Stomach smooth muscle (tissue), 2 donors: ENCODE measurements at regions not wholly inside any gene's neighbourhood (a gene's known extent, or its start where the extent isn't known, plus 50 kb on each side); places are given as distances from the start of the nearest gene placed in this dataset.

Experiments
- H3K27ac ChIP-seq: one replicate; pipeline ENCODE4 v1.7.0; 2013; ENCODE audit warnings: mild to moderate bottlenecking, low read length, inconsistent platforms
- H3K27me3 ChIP-seq, 2 donors: one replicate each; pipeline ENCODE4 v1.7.0; 2013; ENCODE audit warnings: low read length in 2 of 2; ENCODE audit not compliant: insufficient read depth in 2 of 2, control insufficient read depth in 1 of 2
- H3K36me3 ChIP-seq, 2 donors: one replicate each; pipeline ENCODE4 v1.7.0; 2013; ENCODE audit warnings: low read length in 2 of 2; ENCODE audit not compliant: control insufficient read depth in 2 of 2, insufficient read depth in 2 of 2
- H3K4me1 ChIP-seq: one replicate; pipeline ENCODE4 v1.7.0; 2013; ENCODE audit warnings: low read length; ENCODE audit not compliant: control insufficient read depth, insufficient read depth
- H3K4me3 ChIP-seq, 2 donors: one replicate each; pipeline ENCODE4 v1.7.0; 2013; ENCODE audit warnings: low read length in 2 of 2
- H3K9ac ChIP-seq, 2 donors: one replicate each; pipeline ENCODE4 v1.7.0; 2013; ENCODE audit warnings: low read length in 2 of 2, mild to moderate bottlenecking in 1 of 2
- H3K9me3 ChIP-seq, 2 donors: one replicate each; pipeline ENCODE4 v1.7.0; 2013; ENCODE audit warnings: low read length in 2 of 2; ENCODE audit not compliant: control insufficient read depth in 2 of 2
- donor health status: healthy.
- donor health status: Pancreatic carcinoma.

DNA sequence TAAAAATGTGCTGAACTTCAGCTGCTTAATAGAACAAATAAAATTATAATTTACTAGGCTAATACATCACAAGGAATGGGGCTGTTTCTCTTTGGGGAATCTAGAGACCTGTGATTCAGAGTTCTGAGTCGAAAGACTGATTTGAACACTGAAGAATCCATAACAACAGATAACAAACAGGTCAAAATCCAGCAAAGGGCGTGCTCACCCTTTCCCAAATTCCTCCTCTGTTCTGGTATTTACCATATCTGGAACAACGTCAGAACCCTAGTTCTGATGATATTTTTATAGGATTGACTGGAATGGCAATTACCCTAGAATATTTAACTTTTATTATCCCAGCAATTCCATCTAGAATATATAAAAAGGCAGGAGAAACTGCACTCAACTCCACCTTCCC lies 66.0 kb upstream of the ITGA6 start:
- Histone ChIP-seq H3K4me1 (peaks cover 3% of the 10 kb centered on the region), H3K27me3 (no peaks in the 10 kb centered on the region), H3K27ac (no peak overlapping the region), H3K9ac (no peak overlapping the region), H3K9me3 (no peaks in the 10 kb centered on the region), H3K36me3 (no peaks in the 10 kb centered on the region), H3K4me3 (no peak overlapping the region)

DNA sequence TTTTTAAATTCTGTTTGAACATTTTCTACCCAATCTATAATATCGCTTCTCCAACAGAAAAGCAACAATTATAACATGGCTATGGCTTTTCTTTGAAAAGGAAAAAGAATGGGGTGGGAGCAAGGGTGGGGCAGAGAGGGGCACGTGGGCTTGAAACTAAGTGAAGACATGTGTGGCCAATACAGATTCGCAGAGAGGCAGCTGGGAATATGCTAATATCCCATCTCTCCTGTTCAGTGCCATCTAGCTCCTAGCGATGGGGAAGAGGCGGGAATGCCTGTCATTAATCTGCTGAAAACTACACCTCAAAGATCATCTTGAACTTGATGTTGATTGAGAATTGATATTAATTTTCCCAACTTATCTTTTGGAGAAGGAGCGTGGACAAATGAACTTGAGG lies 65.5 kb upstream of the ITGA6 start:
- Histone ChIP-seq H3K36me3 (no peaks in the 10 kb centered on the region), H3K4me3 (no peak overlapping the region), H3K27ac (no peak overlapping the region), H3K27me3 (no peaks in the 10 kb centered on the region), H3K9ac (no peak overlapping the region), H3K4me1 (peaks cover 3% of the 10 kb centered on the region), H3K9me3 (no peaks in the 10 kb centered on the region)

DNA sequence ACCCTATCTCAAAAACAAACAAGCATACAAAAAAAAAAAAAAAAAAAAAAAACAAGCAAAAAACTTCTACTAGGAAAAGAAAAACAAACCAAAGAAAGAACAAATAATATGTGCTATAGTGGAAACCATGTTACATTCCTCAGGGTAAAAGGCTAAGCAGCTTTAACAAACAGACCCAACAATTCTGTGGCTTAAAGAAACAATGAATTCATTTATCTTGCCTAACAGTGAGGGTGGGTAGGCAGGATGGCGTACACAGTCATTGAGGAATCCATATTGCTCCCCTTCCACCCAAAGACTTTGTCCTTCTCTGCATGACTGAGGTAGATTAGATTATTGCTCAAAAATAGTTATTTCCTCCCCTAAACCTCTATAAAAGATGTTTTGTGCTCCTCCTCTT lies 63.1 kb upstream of the ITGA6 start:
- no peaks in the 10 kb centered on the region for H3K4me1 ChIP-seq
- H3K9me3 ChIP-seq, result no peaks in the 10 kb centered on the region
- no peak overlapping the region for H3K4me3 ChIP-seq
- H3K27me3 ChIP-seq, result no peaks in the 10 kb centered on the region
- no peak overlapping the region for H3K27ac ChIP-seq
- no peaks in the 10 kb centered on the region for H3K36me3 ChIP-seq
- no peak overlapping the region for H3K9ac ChIP-seq

DNA sequence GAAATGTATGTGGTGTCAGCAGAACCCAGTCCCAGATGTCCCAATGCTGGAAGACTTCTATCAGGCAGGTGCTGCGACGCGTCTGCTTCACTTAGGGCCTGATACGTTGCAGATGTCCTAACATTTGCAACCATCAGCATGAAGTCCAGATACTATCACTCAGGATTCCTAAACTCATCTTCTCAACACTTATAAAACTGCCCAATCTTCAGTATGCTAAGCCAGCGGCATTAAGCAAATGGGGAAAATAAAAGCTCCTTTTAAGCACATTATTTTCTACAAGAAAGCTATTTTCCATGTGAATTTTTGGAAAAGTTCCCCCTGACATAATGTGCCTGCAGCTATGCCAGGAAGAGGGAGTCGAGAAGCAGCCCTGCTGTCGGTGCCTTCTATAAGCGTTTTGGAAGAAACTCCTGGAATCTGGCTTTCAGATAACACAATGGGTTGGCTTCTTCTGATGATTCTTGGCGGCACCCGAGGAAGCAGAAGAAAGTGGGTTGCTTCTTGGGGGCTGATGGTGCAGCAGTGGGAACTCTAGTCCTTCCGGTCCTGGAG lies 60.7 kb upstream of the ITGA6 start:
- H3K4me1 ChIP-seq, result no peaks in the 10 kb centered on the region
- no peak overlapping the region for H3K27ac ChIP-seq
- no peaks in the 10 kb centered on the region for H3K36me3 ChIP-seq
- no peak overlapping the region for H3K4me3 ChIP-seq
- H3K9me3 ChIP-seq, result no peaks in the 10 kb centered on the region
- no peaks in the 10 kb centered on the region for H3K27me3 ChIP-seq
- H3K9ac ChIP-seq, result no peak overlapping the region

DNA sequence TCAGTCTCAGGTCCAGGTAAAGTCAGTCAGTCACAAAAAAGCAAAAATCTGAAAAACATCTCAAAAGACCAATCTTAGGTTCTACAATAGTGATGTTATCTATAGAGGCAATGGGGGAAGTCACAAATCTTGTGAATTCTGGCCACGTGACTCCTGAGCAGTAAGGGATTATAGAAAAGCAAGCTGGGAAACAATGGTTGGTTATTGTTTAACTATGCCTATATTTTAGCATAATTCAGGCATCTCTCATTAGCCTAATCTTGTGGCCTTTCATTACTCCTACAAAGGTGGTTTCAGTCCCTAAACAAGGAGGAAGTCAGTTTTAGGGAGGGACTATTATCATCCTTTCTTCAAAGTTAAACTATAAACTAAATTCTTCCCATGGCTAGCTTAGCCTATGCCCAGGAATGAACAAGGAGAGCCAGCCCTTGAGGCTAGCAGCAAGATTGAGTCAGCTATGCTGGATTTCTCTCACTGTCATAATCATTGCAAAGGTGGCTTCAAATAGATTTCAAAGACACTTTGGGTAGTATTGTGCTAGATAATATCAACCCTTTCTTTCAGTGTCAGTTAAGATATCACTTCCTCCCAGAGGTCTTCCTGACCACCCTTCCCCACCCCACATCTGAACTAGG lies 56.4 kb upstream of the ITGA6 start:
- Histone ChIP-seq H3K4me3 (no peak overlapping the region), H3K27ac (no peak overlapping the region), H3K36me3 (no peaks in the 10 kb centered on the region), H3K9me3 (no peaks in the 10 kb centered on the region), H3K27me3 (peaks cover 0 to 3% of the 10 kb centered on the region in 2 donors), H3K4me1 (no peaks in the 10 kb centered on the region), H3K9ac (no peak overlapping the region)

DNA sequence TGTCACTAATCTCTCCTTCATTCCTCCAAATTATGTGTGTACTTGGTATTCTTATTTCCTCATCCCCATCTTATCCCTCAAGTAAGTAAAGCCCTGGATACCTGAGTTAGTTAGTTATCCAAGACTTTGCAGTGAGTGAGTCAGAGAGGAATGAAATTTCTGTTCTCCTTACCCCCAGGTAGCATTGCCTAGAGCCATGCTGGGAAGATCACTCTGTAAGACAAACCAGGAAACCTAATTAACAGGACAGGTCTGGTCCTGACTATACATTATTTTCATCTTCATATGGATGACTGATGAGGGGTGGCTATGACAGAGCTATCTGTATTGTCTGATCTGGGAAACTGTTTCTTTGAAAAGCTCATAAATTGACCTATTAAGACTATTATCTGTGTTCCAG lies 55.0 kb upstream of the ITGA6 start:
- Histone ChIP-seq H3K4me3 (no peak overlapping the region), H3K36me3 (no peaks in the 10 kb centered on the region), H3K4me1 (no peaks in the 10 kb centered on the region), H3K27me3 (peaks cover 0 to 3% of the 10 kb centered on the region in 2 donors), H3K27ac (no peak overlapping the region), H3K9me3 (no peaks in the 10 kb centered on the region), H3K9ac (no peak overlapping the region)

DNA sequence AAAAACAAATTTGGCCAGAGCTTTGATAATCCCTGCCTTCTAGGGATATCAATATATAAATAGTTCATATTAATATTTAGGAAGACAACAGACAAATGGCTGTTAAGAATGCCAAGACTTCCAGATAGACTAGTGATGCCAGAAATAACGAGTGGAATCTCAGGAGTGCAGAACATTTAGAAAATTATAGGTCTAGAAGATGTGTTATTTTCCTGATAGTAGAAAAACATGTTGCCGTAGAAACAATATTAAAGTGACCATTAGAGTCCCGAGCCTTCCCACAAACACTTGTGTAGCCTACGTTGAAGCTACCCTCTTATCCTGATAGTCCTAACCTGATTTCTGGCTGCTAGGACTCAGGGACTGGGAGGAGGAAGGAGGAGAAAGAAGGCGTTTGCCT lies 54.3 kb upstream of the ITGA6 start:
- Histone ChIP-seq H3K4me3 (no peak overlapping the region), H3K36me3 (no peaks in the 10 kb centered on the region), H3K27ac (no peak overlapping the region), H3K27me3 (peaks cover 0 to 3% of the 10 kb centered on the region in 2 donors), H3K9me3 (no peaks in the 10 kb centered on the region), H3K9ac (no peak overlapping the region), H3K4me1 (no peaks in the 10 kb centered on the region)

DNA sequence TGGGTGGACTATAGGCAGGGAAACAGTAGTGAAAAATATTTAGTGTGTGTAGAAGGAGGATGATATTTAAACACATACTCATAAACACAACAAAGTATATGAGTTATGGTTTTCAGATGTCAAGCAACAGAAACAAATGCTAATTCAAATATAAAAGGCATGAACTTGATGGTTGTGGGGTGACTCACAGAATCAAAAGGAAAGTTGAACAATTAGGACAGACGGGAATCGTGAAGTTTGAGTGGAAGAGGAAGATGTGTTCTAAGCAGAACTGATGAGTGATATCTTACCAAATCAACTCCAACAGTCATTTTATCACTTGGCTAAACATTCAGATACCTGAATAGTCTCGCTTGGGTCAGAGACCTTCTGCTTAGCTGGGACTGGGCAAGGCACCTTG lies 53.6 kb upstream of the ITGA6 start:
- no peak overlapping the region for H3K4me3 ChIP-seq
- no peak overlapping the region for H3K27ac ChIP-seq

DNA sequence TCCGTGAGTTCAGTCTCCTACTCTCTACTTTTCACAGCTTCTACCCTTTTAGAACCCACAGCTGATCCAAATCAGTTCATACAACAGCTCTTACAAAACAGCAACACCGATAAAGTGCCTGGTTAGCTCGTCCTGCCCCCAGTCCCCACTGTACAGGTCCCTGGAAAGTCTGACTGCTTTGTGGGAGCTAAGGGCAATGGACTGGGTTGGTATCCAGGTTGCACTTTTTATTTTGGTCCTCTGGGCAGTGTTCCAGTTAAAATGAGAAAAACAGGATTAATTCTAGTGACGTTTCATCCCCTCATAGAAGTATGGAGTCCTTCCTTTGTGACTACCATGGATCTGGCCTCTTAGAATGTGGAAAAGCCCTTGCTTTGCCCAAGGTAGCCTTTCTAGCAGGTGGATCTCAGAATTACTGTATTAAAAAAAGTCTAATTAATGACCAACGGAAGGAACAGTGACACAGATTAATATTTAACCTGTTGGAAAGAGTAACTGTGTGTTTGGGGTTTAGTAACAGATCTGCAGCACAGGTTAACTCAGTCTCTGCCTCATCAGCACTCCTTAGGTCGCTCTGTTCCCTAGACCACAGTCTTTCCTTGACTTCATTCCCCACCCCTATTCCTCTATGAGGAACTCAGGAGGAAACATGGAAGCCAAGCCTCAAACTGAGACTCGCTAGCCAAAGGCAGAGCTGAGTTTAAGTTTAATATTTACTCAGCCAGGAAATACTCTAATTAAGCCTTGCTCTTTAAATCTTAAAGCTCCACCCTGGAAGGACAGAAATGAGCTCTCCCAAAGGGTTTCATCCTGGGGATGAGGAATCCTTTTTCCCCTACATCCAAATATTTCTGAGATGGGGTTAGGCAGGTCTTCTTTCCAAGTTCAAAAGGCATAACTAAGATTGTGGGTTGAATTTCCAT lies 52.8 kb upstream of the ITGA6 start:
- Histone ChIP-seq H3K9me3 (no peaks in the 10 kb centered on the region), H3K4me1 (no peaks in the 10 kb centered on the region), H3K9ac (no peak overlapping the region), H3K27me3 (peaks cover 0 to 3% of the 10 kb centered on the region in 2 donors), H3K4me3 (no peak overlapping the region), H3K36me3 (no peaks in the 10 kb centered on the region), H3K27ac (no peak overlapping the region)

More for the DNA sequence above, 53.6 kb upstream of the ITGA6 start:
- Histone ChIP-seq H3K36me3 (no peaks in the 10 kb centered on the region), H3K4me1 (no peaks in the 10 kb centered on the region), H3K9ac (no peak overlapping the region), H3K27me3 (peaks cover 0 to 3% of the 10 kb centered on the region in 2 donors), H3K9me3 (no peaks in the 10 kb centered on the region)

DNA sequence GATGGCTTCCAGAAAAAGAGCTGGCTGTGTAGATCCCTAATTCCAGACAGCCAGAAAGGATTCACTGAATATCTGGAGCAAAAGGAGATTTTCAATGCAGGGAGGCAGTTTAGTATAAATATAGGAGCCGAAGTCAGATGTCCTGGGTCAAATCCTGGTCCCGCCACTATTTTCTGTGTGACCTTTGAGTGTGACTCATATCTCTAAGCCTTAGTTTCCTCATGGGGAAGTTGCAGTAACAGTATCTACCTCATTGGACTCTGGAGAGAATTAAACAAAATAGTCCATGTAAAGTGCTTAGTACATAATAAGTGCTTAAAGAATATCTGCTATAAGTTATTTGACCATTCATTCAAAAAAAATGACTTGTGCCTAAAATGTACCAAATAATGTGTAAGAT lies 52.1 kb upstream of the ITGA6 start:
- no peaks in the 10 kb centered on the region for H3K36me3 ChIP-seq
- H3K4me3 ChIP-seq, result no peak overlapping the region
- no peak overlapping the region for H3K9ac ChIP-seq
- H3K4me1 ChIP-seq, result no peaks in the 10 kb centered on the region
- H3K27ac ChIP-seq, result no peak overlapping the region
- H3K27me3 ChIP-seq, result peaks cover 0 to 3% of the 10 kb centered on the region in 2 donors
- H3K9me3 ChIP-seq, result no peaks in the 10 kb centered on the region

DNA sequence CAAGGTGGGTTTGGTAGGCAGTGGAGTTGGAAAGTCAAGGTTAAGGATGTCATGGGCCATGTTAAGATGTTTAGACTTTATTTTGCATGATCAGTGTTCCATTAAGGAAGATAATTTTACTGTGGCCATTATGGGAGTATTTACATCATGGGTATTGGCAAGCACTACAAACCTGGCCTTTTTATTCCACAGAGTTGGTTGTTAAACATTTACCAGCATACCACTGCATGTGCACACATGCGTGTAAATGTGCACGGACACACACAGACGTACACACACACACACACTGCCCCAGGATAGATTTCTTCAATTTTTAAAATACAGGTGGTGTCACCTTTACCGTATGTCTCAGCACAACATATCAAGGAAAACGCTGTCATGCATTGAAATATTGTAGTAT lies 51.4 kb upstream of the ITGA6 start:
- Histone ChIP-seq H3K4me1 (no peaks in the 10 kb centered on the region), H3K36me3 (no peaks in the 10 kb centered on the region), H3K9me3 (no peaks in the 10 kb centered on the region), H3K9ac (no peak overlapping the region), H3K27ac (no peak overlapping the region), H3K27me3 (peaks cover 0 to 3% of the 10 kb centered on the region in 2 donors), H3K4me3 (no peak overlapping the region)
